IPS-NIHi7 (cell line): ENCODE measurements at regions not wholly inside any gene's neighbourhood (a gene's known extent, or its start where the extent isn't known, plus 50 kb on each side); places are given as distances from the start of the nearest gene placed in this dataset.

Experiments used
- DNase-seq: peaks from one replicate; pipeline ENCODE4 v3.0.0; 2012; ENCODE audit warnings: mixed read lengths; ENCODE audit errors: extremely low spot score

GRCh38 chrX:78213331-78213730 lies 73.9 kb upstream of the TAF9B start:
- no peak for DNase-seq

- DNase-seq: peak; percentile 10
Measured at GRCh38 chrX:78199851-78200250, 60.4 kb upstream of the TAF9B start.
